ENCODE measurements at regions not wholly inside any gene's neighbourhood (a gene's known extent, or its start where the extent isn't known, plus 50 kb on each side); places are given as distances from the start of the nearest gene placed in this dataset.

- TF ChIP-seq, protein P1, sequence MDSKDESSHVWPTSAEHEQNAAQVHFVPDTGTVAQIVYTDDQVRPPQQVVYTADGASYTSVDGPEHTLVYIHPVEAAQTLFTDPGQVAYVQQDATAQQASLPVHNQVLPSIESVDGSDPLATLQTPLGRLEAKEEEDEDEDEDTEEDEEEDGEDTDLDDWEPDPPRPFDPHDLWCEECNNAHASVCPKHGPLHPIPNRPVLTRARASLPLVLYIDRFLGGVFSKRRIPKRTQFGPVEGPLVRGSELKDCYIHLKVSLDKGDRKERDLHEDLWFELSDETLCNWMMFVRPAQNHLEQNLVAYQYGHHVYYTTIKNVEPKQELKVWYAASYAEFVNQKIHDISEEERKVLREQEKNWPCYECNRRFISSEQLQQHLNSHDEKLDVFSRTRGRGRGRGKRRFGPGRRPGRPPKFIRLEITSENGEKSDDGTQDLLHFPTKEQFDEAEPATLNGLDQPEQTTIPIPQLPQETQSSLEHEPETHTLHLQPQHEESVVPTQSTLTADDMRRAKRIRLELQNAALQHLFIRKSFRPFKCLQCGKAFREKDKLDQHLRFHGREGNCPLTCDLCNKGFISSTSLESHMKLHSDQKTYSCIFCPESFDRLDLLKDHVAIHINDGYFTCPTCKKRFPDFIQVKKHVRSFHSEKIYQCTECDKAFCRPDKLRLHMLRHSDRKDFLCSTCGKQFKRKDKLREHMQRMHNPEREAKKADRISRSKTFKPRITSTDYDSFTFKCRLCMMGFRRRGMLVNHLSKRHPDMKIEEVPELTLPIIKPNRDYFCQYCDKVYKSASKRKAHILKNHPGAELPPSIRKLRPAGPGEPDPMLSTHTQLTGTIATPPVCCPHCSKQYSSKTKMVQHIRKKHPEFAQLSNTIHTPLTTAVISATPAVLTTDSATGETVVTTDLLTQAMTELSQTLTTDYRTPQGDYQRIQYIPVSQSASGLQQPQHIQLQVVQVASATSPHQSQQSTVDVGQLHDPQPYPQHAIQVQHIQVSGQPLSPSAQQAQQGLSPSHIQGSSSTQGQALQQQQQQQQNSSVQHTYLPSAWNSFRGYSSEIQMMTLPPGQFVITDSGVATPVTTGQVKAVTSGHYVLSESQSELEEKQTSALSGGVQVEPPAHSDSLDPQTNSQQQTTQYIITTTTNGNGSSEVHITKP (IDR thresholded peaks at IDR 0.05; ENCODE audit: partially characterized antibody): no peak
- TF ChIP-seq, protein P2, sequence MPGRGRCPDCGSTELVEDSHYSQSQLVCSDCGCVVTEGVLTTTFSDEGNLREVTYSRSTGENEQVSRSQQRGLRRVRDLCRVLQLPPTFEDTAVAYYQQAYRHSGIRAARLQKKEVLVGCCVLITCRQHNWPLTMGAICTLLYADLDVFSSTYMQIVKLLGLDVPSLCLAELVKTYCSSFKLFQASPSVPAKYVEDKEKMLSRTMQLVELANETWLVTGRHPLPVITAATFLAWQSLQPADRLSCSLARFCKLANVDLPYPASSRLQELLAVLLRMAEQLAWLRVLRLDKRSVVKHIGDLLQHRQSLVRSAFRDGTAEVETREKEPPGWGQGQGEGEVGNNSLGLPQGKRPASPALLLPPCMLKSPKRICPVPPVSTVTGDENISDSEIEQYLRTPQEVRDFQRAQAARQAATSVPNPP (IDR thresholded peaks at IDR 0.05; ENCODE audit: borderline replicate concordance, insufficient read depth, insufficient read length): no peak
- no peak for TF ChIP-seq TAF9B (IDR thresholded peaks at IDR 0.05; ENCODE audit: partially characterized antibody)
- TF ChIP-seq TBP (optimal IDR thresholded peaks at IDR 0.05; ENCODE audit: low read depth, low read length): no peak
- no peak for TF ChIP-seq ZNF165 (CRISPR knock-in tag; IDR thresholded peaks at IDR 0.05; ENCODE audit: borderline replicate concordance)
- no peak for TF ChIP-seq SUPT5H (IDR thresholded peaks at IDR 0.05)
Observed at GRCh38 chr14:38971258-38971921, 131.6 kb downstream of the SEC23A start (continued).

DNA sequence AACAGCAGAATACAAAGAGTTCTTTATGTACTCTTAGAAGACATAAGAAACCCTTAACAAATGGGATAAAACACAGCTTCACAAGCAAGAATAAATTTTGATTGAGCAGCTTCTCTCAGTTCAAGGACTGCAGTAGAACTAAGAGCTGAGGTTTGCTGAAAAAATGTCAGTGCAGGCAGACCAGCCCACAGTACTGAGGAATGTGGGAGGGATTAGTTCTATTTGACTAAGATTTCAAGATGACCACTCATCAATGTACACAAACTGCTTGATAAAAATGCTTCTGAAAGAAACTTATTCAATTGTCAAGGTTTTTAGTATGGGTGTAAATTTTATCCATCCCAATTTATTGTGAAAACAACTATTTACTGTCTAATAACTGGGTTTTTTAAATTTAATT, 138.4 kb downstream of the SEC23A start:
- no TSS peak for BruUV-seq (replicated peaks)
- H3K36me3 ChIP-seq (ENCODE audit: control insufficient read depth, insufficient read depth, low read length): no peaks in the 10 kb centered on the region
- no peaks in the 10 kb centered on the region for H3K79me2 ChIP-seq (ENCODE audit: control insufficient read depth, insufficient read depth, low read length)
- no peaks in the 10 kb centered on the region; a peak in 1 of 5 replicates for H3K27me3 ChIP-seq (ENCODE audit: control insufficient read depth in 2 of 2, insufficient read depth in 2 of 2, low read length in 2 of 2)
- no peak overlapping the region for H3K4me3 ChIP-seq
- H3K9ac ChIP-seq (ENCODE audit: insufficient read depth in 1 of 2, low read depth in 2 of 2, low read length in 2 of 2): no peak overlapping the region
- H2AFZ ChIP-seq (ENCODE audit: low read depth, low read length): no peak overlapping the region
- intact Hi-C loops (cut with micrococcal nuclease): no loop called here
- no peak overlapping the region for H3K27ac ChIP-seq (ENCODE audit: extremely low read depth, low read depth, low read length)
- no peaks in the 10 kb centered on the region for H3K9me1 ChIP-seq (ENCODE audit: control insufficient read depth, insufficient read depth, low read length)
- ATAC-seq (no peak), DNase-seq (ENCODE audit: extremely low read depth in 1 of 4, low spot score in 3 of 4) (no peak), FAIRE-seq (no peak)
- no peaks in the 10 kb centered on the region for H3K4me1 ChIP-seq (replicated peaks in 1 of 2; ENCODE audit: control insufficient read depth in 2 of 2, insufficient read depth in 2 of 2, low read length in 2 of 2)
- H4K20me1 ChIP-seq (replicated peaks; ENCODE audit: control insufficient read depth, insufficient read depth, low read length): no peaks in the 10 kb centered on the region
- ChIA-PET POLR2A (no interaction called here), CTCF (ENCODE audit: low intra/inter-chr PET ratio) (no interaction called here)
- H3K9me3 ChIP-seq (replicated peaks; ENCODE audit: control insufficient read depth, insufficient read depth, low read depth, low read length): no peaks in the 10 kb centered on the region
- H3K4me2 ChIP-seq (ENCODE audit: insufficient read depth, low read length): no peak overlapping the region
- in situ Hi-C loops (cut with MboI): no loop called here
- no peak for TF ChIP-seq ZNF76 (CRISPR knock-in tag; IDR thresholded peaks at IDR 0.05; ENCODE audit: borderline replicate concordance)
- TF ChIP-seq ZNF699 (CRISPR knock-in tag; IDR thresholded peaks at IDR 0.05; ENCODE audit: insufficient replicate concordance): no peak
- TF ChIP-seq, protein P3, sequence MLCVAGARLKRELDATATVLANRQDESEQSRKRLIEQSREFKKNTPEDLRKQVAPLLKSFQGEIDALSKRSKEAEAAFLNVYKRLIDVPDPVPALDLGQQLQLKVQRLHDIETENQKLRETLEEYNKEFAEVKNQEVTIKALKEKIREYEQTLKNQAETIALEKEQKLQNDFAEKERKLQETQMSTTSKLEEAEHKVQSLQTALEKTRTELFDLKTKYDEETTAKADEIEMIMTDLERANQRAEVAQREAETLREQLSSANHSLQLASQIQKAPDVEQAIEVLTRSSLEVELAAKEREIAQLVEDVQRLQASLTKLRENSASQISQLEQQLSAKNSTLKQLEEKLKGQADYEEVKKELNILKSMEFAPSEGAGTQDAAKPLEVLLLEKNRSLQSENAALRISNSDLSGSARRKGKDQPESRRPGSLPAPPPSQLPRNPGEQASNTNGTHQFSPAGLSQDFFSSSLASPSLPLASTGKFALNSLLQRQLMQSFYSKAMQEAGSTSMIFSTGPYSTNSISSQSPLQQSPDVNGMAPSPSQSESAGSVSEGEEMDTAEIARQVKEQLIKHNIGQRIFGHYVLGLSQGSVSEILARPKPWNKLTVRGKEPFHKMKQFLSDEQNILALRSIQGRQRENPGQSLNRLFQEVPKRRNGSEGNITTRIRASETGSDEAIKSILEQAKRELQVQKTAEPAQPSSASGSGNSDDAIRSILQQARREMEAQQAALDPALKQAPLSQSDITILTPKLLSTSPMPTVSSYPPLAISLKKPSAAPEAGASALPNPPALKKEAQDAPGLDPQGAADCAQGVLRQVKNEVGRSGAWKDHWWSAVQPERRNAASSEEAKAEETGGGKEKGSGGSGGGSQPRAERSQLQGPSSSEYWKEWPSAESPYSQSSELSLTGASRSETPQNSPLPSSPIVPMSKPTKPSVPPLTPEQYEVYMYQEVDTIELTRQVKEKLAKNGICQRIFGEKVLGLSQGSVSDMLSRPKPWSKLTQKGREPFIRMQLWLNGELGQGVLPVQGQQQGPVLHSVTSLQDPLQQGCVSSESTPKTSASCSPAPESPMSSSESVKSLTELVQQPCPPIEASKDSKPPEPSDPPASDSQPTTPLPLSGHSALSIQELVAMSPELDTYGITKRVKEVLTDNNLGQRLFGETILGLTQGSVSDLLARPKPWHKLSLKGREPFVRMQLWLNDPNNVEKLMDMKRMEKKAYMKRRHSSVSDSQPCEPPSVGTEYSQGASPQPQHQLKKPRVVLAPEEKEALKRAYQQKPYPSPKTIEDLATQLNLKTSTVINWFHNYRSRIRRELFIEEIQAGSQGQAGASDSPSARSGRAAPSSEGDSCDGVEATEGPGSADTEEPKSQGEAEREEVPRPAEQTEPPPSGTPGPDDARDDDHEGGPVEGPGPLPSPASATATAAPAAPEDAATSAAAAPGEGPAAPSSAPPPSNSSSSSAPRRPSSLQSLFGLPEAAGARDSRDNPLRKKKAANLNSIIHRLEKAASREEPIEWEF (CRISPR knock-in tag; IDR thresholded peaks at IDR 0.05): no peak
- no peak for TF ChIP-seq ETV1 (tag; conservative IDR thresholded peaks at IDR 0.05; ENCODE audit: low read depth)
- no peak for TF ChIP-seq ARNT (IDR thresholded peaks at IDR 0.05)
- TF ChIP-seq ZNF778 (CRISPR knock-in tag; IDR thresholded peaks at IDR 0.05): no peak
